Upper lobe of left lung (tissue), 6 donors: ENCODE measurements at regions not wholly inside any gene's neighbourhood (a gene's known extent, or its start where the extent isn't known, plus 50 kb on each side); places are given as distances from the start of the nearest gene placed in this dataset.
A peak's percentile ranks its signal among the peaks of the same experiment; 100 is the strongest.

ENCODE experiments used
- ATAC-seq, 2 donors: fragments of 200-7000 bp; cut with Tn5 transposase; one replicate each; pipeline ENCODE4 v1.9.1; 2022; ENCODE audit warnings: mild to moderate bottlenecking in 2 of 2, moderate library complexity in 2 of 2; ENCODE audit not compliant: low FRiP score in 2 of 2
- DNase-seq, 2 donors: peaks; one replicate each; pipeline ENCODE4 v3.0.0-alpha.2; 2019 to 2020
- H3K27ac ChIP-seq, 4 donors: fragments of 200-600 bp; sonication (generic); one replicate each; pipeline ENCODE4 v1.5.1; 2016 to 2019
- H3K27me3 ChIP-seq, 4 donors: fragments of 200-600 bp; sonication (generic); one replicate each; pipeline ENCODE4 v1.5.1; 2017 to 2019
- H3K36me3 ChIP-seq, 4 donors: fragments of 200-600 bp; sonication (generic); one replicate each; pipeline ENCODE4 v1.5.1; 2016 to 2019
- H3K4me1 ChIP-seq, 4 donors: fragments of 200-600 bp; sonication (generic); one replicate each; pipeline ENCODE4 v1.5.1; 2018 to 2019
- H3K4me3 ChIP-seq, 4 donors: fragments of 200-600 bp; sonication (generic); one replicate each; pipeline ENCODE4 v1.5.1; 2017 to 2019; ENCODE audit warnings: mild to moderate bottlenecking in 2 of 4, moderate library complexity in 1 of 4
- H3K9me3 ChIP-seq, 4 donors: fragments of 200-600 bp; sonication (generic); one replicate each; pipeline ENCODE4 v1.5.1; 2018 to 2019
- CTCF ChIP-seq, 6 experiments: fragments of 450-650 bp in 4 of 6; fragments of 200-600 bp in 2 of 6; sonication (generic) in 2 of 6; IDR thresholded peaks; one replicate each; pipeline ENCODE4 v1.5.1; 2016 to 2019; ENCODE audit warnings: antibody characterized with exemption in 6 of 6
- EP300 ChIP-seq, 4 donors: sonication (generic); formaldehyde crosslinking; IDR thresholded peaks; one replicate each; pipeline ENCODE4 v1.5.1; 2017; ENCODE audit warnings: antibody characterized with exemption in 4 of 4, control low read depth in 2 of 4
- POLR2A ChIP-seq, 4 donors: fragments of 450-650 bp; IDR thresholded peaks; one replicate each; pipeline ENCODE4 v1.5.1; 2016 to 2017; ENCODE audit warnings: antibody characterized with exemption in 4 of 4, mild to moderate bottlenecking in 2 of 4
- POLR2AphosphoS5 ChIP-seq, 2 donors: sonication (generic); formaldehyde crosslinking; IDR thresholded peaks; one replicate each; pipeline ENCODE4 v1.5.1; 2017; ENCODE audit warnings: antibody characterized with exemption in 2 of 2
- WGBS, 2 donors: methylation state at CpG; one replicate each; pipeline ENCODE4 v1.1.5; 2017 to 2018; 5-methylcytosine and 5-hydroxymethylcytosine counted together
- donor health status: DM: no; HTN: no; CAD: no; lungs with moderate emphysema.
- donor health status: DM: no; HTN: yes; CAD: no; lungs with severe emphysema.

- Histone ChIP-seq H3K27ac (no peak overlapping the region), H3K36me3 (no peaks in the 10 kb centered on the region), H3K9me3 (no peaks in the 10 kb centered on the region), H3K27me3 (no peaks in the 10 kb centered on the region), H3K4me3 (no peak overlapping the region), H3K4me1 (peaks cover 4 to 17% (median 7%) of the 10 kb centered on the region in 4 donors)
- 91 to 95% methylated on average over 4 of the region's 4 CpGs for WGBS, 2 donors
- ATAC-seq (no peak), DNase-seq (no peak)
- TF ChIP-seq POLR2AphosphoS5 (IDR thresholded peaks at IDR 0.05) (no peak), CTCF (IDR thresholded peaks at IDR 0.05) (no peak), EP300 (IDR thresholded peaks at IDR 0.05) (no peak), POLR2A (IDR thresholded peaks at IDR 0.05) (no peak)
Observed at GRCh38 chr5:39497322-39497721, 72.5 kb upstream of the DAB2 start.

- Histone ChIP-seq H3K27me3 (no peaks in the 10 kb centered on the region), H3K9me3 (peaks cover 0 to 11% (median 2%) of the 10 kb centered on the region in 4 donors), H3K27ac (peak overlapping the region in 1 of 4 donors; percentile 23), H3K36me3 (no peaks in the 10 kb centered on the region), H3K4me3 (no peak overlapping the region), H3K4me1 (peaks cover 0 to 8% (median 0%) of the 10 kb centered on the region in 4 donors)
- no peak for DNase-seq
- 53 to 59% methylated on average over 1 of the region's 1 CpG for WGBS, 2 donors
- no peak for ATAC-seq
- TF ChIP-seq EP300 (IDR thresholded peaks at IDR 0.05) (no peak), POLR2A (IDR thresholded peaks at IDR 0.05) (no peak)
Observed at GRCh38 chr5:39495227-39495626, 70.4 kb upstream of the DAB2 start.

- Histone ChIP-seq H3K27ac (peak overlapping the region in 1 of 4 donors; percentile 32), H3K27me3 (no peaks in the 10 kb centered on the region), H3K9me3 (peaks cover 0 to 11% (median 3%) of the 10 kb centered on the region in 4 donors), H3K4me1 (peaks cover 0 to 8% (median 0%) of the 10 kb centered on the region in 4 donors), H3K36me3 (no peaks in the 10 kb centered on the region), H3K4me3 (no peak overlapping the region)
- DNase-seq: no peak
- TF ChIP-seq POLR2A (IDR thresholded peaks at IDR 0.05) (no peak), CTCF (IDR thresholded peaks at IDR 0.05) (no peak), POLR2AphosphoS5 (IDR thresholded peaks at IDR 0.05) (no peak), EP300 (IDR thresholded peaks at IDR 0.05) (no peak)
- 71 to 86% methylated on average over 1 of the region's 1 CpG for WGBS, 2 donors
- peak in 1 of 2 donors; percentile 17 for ATAC-seq
Observed at GRCh38 chr5:39494534-39494933, 69.8 kb upstream of the DAB2 start.

- Histone ChIP-seq H3K4me3 (no peak overlapping the region), H3K27me3 (no peaks in the 10 kb centered on the region), H3K4me1 (peaks cover 0 to 8% (median 0%) of the 10 kb centered on the region in 4 donors), H3K9me3 (peaks cover 0 to 11% (median 3%) of the 10 kb centered on the region in 4 donors), H3K36me3 (no peaks in the 10 kb centered on the region), H3K27ac (peak overlapping the region in 1 of 4 donors; percentile 32)
- no peak for TF ChIP-seq CTCF (IDR thresholded peaks at IDR 0.05)
- TF ChIP-seq POLR2A (IDR thresholded peaks at IDR 0.05): no peak
- no peak for TF ChIP-seq POLR2AphosphoS5 (IDR thresholded peaks at IDR 0.05)
- TF ChIP-seq EP300 (IDR thresholded peaks at IDR 0.05): no peak
- no peak for DNase-seq
- ATAC-seq: peak in 1 of 2 donors; percentile 59
- WGBS, 2 donors: 59 to 63% methylated on average over 3 of the region's 3 CpGs
Observed at GRCh38 chr5:39494107-39494510, 69.3 kb upstream of the DAB2 start.

GRCh38 chr5:39491210-39491609, 66.4 kb upstream of the DAB2 start:
- WGBS, 2 donors: 92 to 100% methylated on average over 1 of the region's 1 CpG
- DNase-seq: no peak
- Histone ChIP-seq H3K36me3 (no peaks in the 10 kb centered on the region), H3K9me3 (peaks cover 0 to 11% (median 3%) of the 10 kb centered on the region in 4 donors), H3K27ac (no peak overlapping the region), H3K4me1 (peaks cover 0 to 8% (median under 1%) of the 10 kb centered on the region in 4 donors), H3K4me3 (no peak overlapping the region), H3K27me3 (no peaks in the 10 kb centered on the region)
- no peak for TF ChIP-seq CTCF (IDR thresholded peaks at IDR 0.05)
- no peak for TF ChIP-seq EP300 (IDR thresholded peaks at IDR 0.05)
- no peak for TF ChIP-seq POLR2AphosphoS5 (IDR thresholded peaks at IDR 0.05)
- no peak for TF ChIP-seq POLR2A (IDR thresholded peaks at IDR 0.05)
- no peak for ATAC-seq
